ENCODE measurements at regions not wholly inside any gene's neighbourhood (a gene's known extent, or its start where the extent isn't known, plus 50 kb on each side); places are given as distances from the start of the nearest gene placed in this dataset.

- TF ChIP-seq CTCF (conservative IDR thresholded peaks at IDR 0.05 in 1 of 2, IDR thresholded peaks at IDR 0.05 in 1 of 2; ENCODE audit: extremely low read depth in 1 of 2, insufficient read depth in 1 of 2, low read depth in 1 of 2, low read length in 2 of 2) = no peak
- no peak for TF ChIP-seq EZH2 (IDR thresholded peaks at IDR 0.05; ENCODE audit: borderline replicate concordance, low read length)
These were observed 984.6 kb upstream of the SEMA6A start for GRCh38 chr5:117559005-117559844.

All from mammary epithelial cell (primary cell).